ENCODE measurements at regions not wholly inside any gene's neighbourhood (a gene's known extent, or its start where the extent isn't known, plus 50 kb on each side); places are given as distances from the start of the nearest gene placed in this dataset.

GRCh38 chr13:34431827-34432581 is 510.1 kb upstream of the NBEA start:
- intact Hi-C loops (cut with DNase I): no loop called here
- ATAC-seq (ENCODE audit: poor library complexity) (no peak), DNase-seq (no peak)

- DNase-seq: no peak
- intact Hi-C loops (cut with DNase I): no loop called here
- no peak for ATAC-seq (ENCODE audit: poor library complexity)
These were observed 506.7 kb upstream of the NBEA start for GRCh38 chr13:34435338-34435737.

GRCh38 chr13:34437873-34438272 is 504.2 kb upstream of the NBEA start:
- DNase-seq: no peak
- intact Hi-C loops (cut with DNase I): no loop called here
- no peak for ATAC-seq (ENCODE audit: poor library complexity)

- intact Hi-C loops (cut with DNase I): no loop called here
- ATAC-seq (ENCODE audit: poor library complexity): no peak
- no peak for DNase-seq
These were observed 489.2 kb upstream of the NBEA start for GRCh38 chr13:34452831-34453230.

- peak; percentile 86 for ATAC-seq (ENCODE audit: poor library complexity)
- DNase-seq: no peak
- intact Hi-C loops (cut with DNase I): no loop called here
These were observed 483.0 kb upstream of the NBEA start for GRCh38 chr13:34458756-34459715.

- ATAC-seq (ENCODE audit: poor library complexity) (no peak), DNase-seq (no peak)
- intact Hi-C loops (cut with DNase I): no loop called here
These were observed 482.2 kb upstream of the NBEA start for GRCh38 chr13:34459856-34460255.

- ATAC-seq (ENCODE audit: poor library complexity): peak; percentile 32
- no peak for DNase-seq
- intact Hi-C loops (cut with DNase I): no loop called here
These were observed 479.2 kb upstream of the NBEA start for GRCh38 chr13:34462843-34463242.

GRCh38 chr13:34464011-34464410 is 478.1 kb upstream of the NBEA start:
- DNase-seq (no peak), ATAC-seq (ENCODE audit: poor library complexity) (no peak)
- intact Hi-C loops (cut with DNase I): no loop called here

- intact Hi-C loops (cut with DNase I): no loop called here
- ATAC-seq (ENCODE audit: poor library complexity): no peak
These were observed 476.6 kb upstream of the NBEA start for GRCh38 chr13:34465423-34465922.

GRCh38 chr13:34466301-34466700 is 475.8 kb upstream of the NBEA start:
- ATAC-seq (ENCODE audit: poor library complexity) (no peak), DNase-seq (no peak)
- intact Hi-C loops (cut with DNase I): no loop called here

More at GRCh38 chr13:34465423-34465922, 476.6 kb upstream of the NBEA start:
- DNase-seq: no peak

- DNase-seq: no peak
- intact Hi-C loops (cut with DNase I): no loop called here
- no peak for ATAC-seq (ENCODE audit: poor library complexity)
These were observed 474.5 kb upstream of the NBEA start for GRCh38 chr13:34467450-34468083.

GRCh38 chr13:34469196-34469986 is 472.7 kb upstream of the NBEA start:
- DNase-seq (no peak), ATAC-seq (ENCODE audit: poor library complexity) (no peak)
- intact Hi-C loops (cut with DNase I): no loop called here

GRCh38 chr13:34474187-34474868 is 467.7 kb upstream of the NBEA start:
- ATAC-seq (ENCODE audit: poor library complexity): no peak
- intact Hi-C loops (cut with DNase I): no loop called here
- no peak for DNase-seq

- ATAC-seq (ENCODE audit: poor library complexity) (no peak), DNase-seq (no peak)
- intact Hi-C loops (cut with DNase I): no loop called here
These were observed 463.7 kb upstream of the NBEA start for GRCh38 chr13:34478376-34478775.

- DNase-seq (no peak), ATAC-seq (ENCODE audit: poor library complexity) (no peak)
These were observed 440.1 kb upstream of the NBEA start for GRCh38 chr13:34502011-34502410.

GRCh38 chr13:34502621-34503020 is 439.4 kb upstream of the NBEA start:
- intact Hi-C loops (cut with DNase I): no loop called here
- ATAC-seq (ENCODE audit: poor library complexity) (no peak), DNase-seq (no peak)

More at GRCh38 chr13:34502011-34502410, 440.1 kb upstream of the NBEA start:
- intact Hi-C loops (cut with DNase I): no loop called here

GRCh38 chr13:34506796-34507195 is 435.3 kb upstream of the NBEA start:
- no peak for ATAC-seq (ENCODE audit: poor library complexity)
- intact Hi-C loops (cut with DNase I): no loop called here

GRCh38 chr13:34507630-34508029 is 434.4 kb upstream of the NBEA start:
- DNase-seq: no peak
- intact Hi-C loops (cut with DNase I): no loop called here
- ATAC-seq (ENCODE audit: poor library complexity): no peak

More at GRCh38 chr13:34506796-34507195, 435.3 kb upstream of the NBEA start:
- DNase-seq: no peak

All from Right ventricle myocardium superior (tissue), 1 donor.